ENCODE measurements at regions not wholly inside any gene's neighbourhood (a gene's known extent, or its start where the extent isn't known, plus 50 kb on each side); places are given as distances from the start of the nearest gene placed in this dataset.

DNA sequence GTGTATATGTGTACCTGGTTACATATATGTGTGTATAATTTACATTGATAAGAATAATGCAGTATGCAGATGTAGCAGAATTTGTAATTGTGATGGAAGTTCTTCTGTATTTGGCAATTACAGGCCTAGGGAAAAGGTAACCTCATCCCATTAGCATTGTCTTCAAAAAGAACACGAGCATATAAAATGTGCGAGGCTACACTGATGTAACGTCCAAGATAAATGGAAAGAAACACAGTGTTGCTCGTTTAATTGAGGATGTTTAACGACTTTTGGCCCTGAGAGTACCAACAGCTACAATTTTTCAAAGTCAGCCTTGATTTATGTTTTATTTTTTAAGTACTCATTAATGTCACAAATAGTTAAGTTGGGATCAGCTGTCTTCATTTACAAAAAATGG is 703.5 kb upstream of the RBFOX1 start:
- TF ChIP-seq CTCF (IDR thresholded peaks at IDR 0.05; ENCODE audit: insufficient read depth, low read length, poor library complexity, severe bottlenecking): no peak
- TF ChIP-seq EZH2phosphoT487 (conservative IDR thresholded peaks at IDR 0.05; ENCODE audit: low read length): no peak
- Histone ChIP-seq H2AFZ (ENCODE audit: low read depth, low read length, severe bottlenecking) (no peak overlapping the region), H3K9ac (ENCODE audit: low read length) (no peak overlapping the region), H3K9me3 (ENCODE audit: insufficient read depth, low read length) (no peaks in the 10 kb centered on the region), H4K20me1 (ENCODE audit: low read depth, low read length) (no peaks in the 10 kb centered on the region), H3K4me3 (ENCODE audit: insufficient read depth, low read length, poor library complexity, severe bottlenecking) (no peak overlapping the region), H3K79me2 (ENCODE audit: insufficient read depth, low read length) (no peaks in the 10 kb centered on the region), H3K27ac (ENCODE audit: low read depth, low read length) (no peak overlapping the region), H3K9me2 (replicated peaks; ENCODE audit: insufficient read depth, low read length) (no peaks in the 10 kb centered on the region; the same call in 1 of the 2 replicates), H3K36me3 (ENCODE audit: low read length) (no peaks in the 10 kb centered on the region), H3K27me3 (ENCODE audit: low read length) (no peaks in the 10 kb centered on the region), H3K4me2 (ENCODE audit: low read depth, low read length, poor library complexity, severe bottlenecking) (no peak overlapping the region), H3F3A (ENCODE audit: insufficient read depth) (no peaks in the 10 kb centered on the region)

- no peaks in the 10 kb centered on the region for H3K79me2 ChIP-seq (ENCODE audit: insufficient read depth, low read length)
- no peak overlapping the region for H3K4me3 ChIP-seq (ENCODE audit: insufficient read depth, low read length, poor library complexity, severe bottlenecking)
- H2AFZ ChIP-seq (ENCODE audit: low read depth, low read length, severe bottlenecking): no peak overlapping the region
- H3K4me2 ChIP-seq (ENCODE audit: low read depth, low read length, poor library complexity, severe bottlenecking): no peak overlapping the region
- no peaks in the 10 kb centered on the region for H4K20me1 ChIP-seq (ENCODE audit: low read depth, low read length)
- no peaks in the 10 kb centered on the region for H3K27me3 ChIP-seq (ENCODE audit: low read length)
- H3K9me2 ChIP-seq (replicated peaks; ENCODE audit: insufficient read depth, low read length): no peaks in the 10 kb centered on the region; the same call in 1 of the 2 replicates
- no peaks in the 10 kb centered on the region for H3K9me3 ChIP-seq (ENCODE audit: insufficient read depth, low read length)
- H3F3A ChIP-seq (ENCODE audit: insufficient read depth): no peaks in the 10 kb centered on the region
- H3K36me3 ChIP-seq (ENCODE audit: low read length): no peaks in the 10 kb centered on the region
- H3K27ac ChIP-seq (ENCODE audit: low read depth, low read length): no peak overlapping the region
- no peak overlapping the region for H3K9ac ChIP-seq (ENCODE audit: low read length)
- no peak for TF ChIP-seq EZH2phosphoT487 (conservative IDR thresholded peaks at IDR 0.05; ENCODE audit: low read length)
- no peak for TF ChIP-seq CTCF (IDR thresholded peaks at IDR 0.05; ENCODE audit: insufficient read depth, low read length, poor library complexity, severe bottlenecking)
Measured at GRCh38 chr16:6625606-6626005, 707.0 kb upstream of the RBFOX1 start.

DNA sequence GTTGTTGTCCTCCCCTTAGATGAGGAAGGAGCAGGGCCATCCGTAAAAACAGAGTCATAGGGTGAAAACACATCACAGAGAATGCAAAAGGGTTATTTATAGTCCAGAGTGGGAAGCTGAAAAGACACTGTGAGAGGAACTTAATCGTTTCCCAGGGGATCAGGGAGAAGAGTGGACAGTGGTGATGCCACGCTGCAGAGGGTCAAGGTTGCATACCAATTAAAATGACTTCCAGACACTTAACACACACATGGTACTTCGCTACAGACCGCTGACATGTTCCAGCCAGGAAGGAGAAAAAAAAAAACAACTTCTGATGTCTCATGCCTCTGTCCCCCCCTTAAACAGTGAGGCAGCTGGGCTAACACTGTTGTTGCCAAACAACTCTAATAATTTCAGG is 713.8 kb upstream of the RBFOX1 start:
- H3K27ac ChIP-seq (ENCODE audit: low read depth, low read length): no peak overlapping the region
- no peaks in the 10 kb centered on the region for H3K27me3 ChIP-seq (ENCODE audit: low read length)
- no peak overlapping the region for H3K9ac ChIP-seq (ENCODE audit: low read length)
- no peaks in the 10 kb centered on the region for H4K20me1 ChIP-seq (ENCODE audit: low read depth, low read length)
- TF ChIP-seq EZH2phosphoT487 (conservative IDR thresholded peaks at IDR 0.05; ENCODE audit: low read length): no peak
- TF ChIP-seq CTCF (IDR thresholded peaks at IDR 0.05; ENCODE audit: insufficient read depth, low read length, poor library complexity, severe bottlenecking): no peak
- no peaks in the 10 kb centered on the region for H3F3A ChIP-seq (ENCODE audit: insufficient read depth)
- no peaks in the 10 kb centered on the region for H3K36me3 ChIP-seq (ENCODE audit: low read length)
- H3K79me2 ChIP-seq (ENCODE audit: insufficient read depth, low read length): no peaks in the 10 kb centered on the region
- no peak overlapping the region for H3K4me2 ChIP-seq (ENCODE audit: low read depth, low read length, poor library complexity, severe bottlenecking)
- no peak overlapping the region for H2AFZ ChIP-seq (ENCODE audit: low read depth, low read length, severe bottlenecking)
- no peaks in the 10 kb centered on the region for H3K9me2 ChIP-seq (replicated peaks; ENCODE audit: insufficient read depth, low read length)
- H3K4me3 ChIP-seq (ENCODE audit: insufficient read depth, low read length, poor library complexity, severe bottlenecking): no peak overlapping the region
- no peaks in the 10 kb centered on the region for H3K9me3 ChIP-seq (ENCODE audit: insufficient read depth, low read length)

Data from SU-DHL-6 (cell line).